ENCODE measurements at regions not wholly inside any gene's neighbourhood (a gene's known extent, or its start where the extent isn't known, plus 50 kb on each side); places are given as distances from the start of the nearest gene placed in this dataset.

GRCh38 chr7:110130669-110131068 lies 960.3 kb upstream of the LRRN3 start:
- Histone ChIP-seq H3K9me3 (no peaks in the 10 kb centered on the region), H3K4me1 (no peaks in the 10 kb centered on the region), H3K4me3 (no peak overlapping the region), H3K27me3 (no peaks in the 10 kb centered on the region), H3K27ac (no peak overlapping the region), H3K36me3 (no peaks in the 10 kb centered on the region)
- TF ChIP-seq CTCF (IDR thresholded peaks at IDR 0.05) = no peak
- intact Hi-C loops (cut with DNase I) = no loop called here
- DNase-seq (ENCODE audit: low spot score in 2 of 2) = no peak

- no peaks in the 10 kb centered on the region for H3K4me1 ChIP-seq
- no peak for DNase-seq (ENCODE audit: low spot score in 2 of 2)
- intact Hi-C loops (cut with DNase I) = no loop called here
- H3K36me3 ChIP-seq = no peaks in the 10 kb centered on the region
- no peak overlapping the region for H3K4me3 ChIP-seq
- TF ChIP-seq CTCF (IDR thresholded peaks at IDR 0.05) = no peak
- no peak overlapping the region for H3K27ac ChIP-seq
- no peaks in the 10 kb centered on the region for H3K27me3 ChIP-seq
- no peaks in the 10 kb centered on the region for H3K9me3 ChIP-seq
Measured at GRCh38 chr7:110131344-110131743, 959.6 kb upstream of the LRRN3 start.

GRCh38 chr7:110139056-110139455 lies 951.9 kb upstream of the LRRN3 start:
- no peaks in the 10 kb centered on the region for H3K27me3 ChIP-seq
- no peak overlapping the region for H3K27ac ChIP-seq
- no peaks in the 10 kb centered on the region for H3K36me3 ChIP-seq
- DNase-seq (ENCODE audit: low spot score in 2 of 2) = no peak
- no peak for TF ChIP-seq CTCF (IDR thresholded peaks at IDR 0.05)
- intact Hi-C loops (cut with DNase I) = no loop called here
- no peaks in the 10 kb centered on the region for H3K4me1 ChIP-seq
- H3K4me3 ChIP-seq = no peak overlapping the region
- no peaks in the 10 kb centered on the region for H3K9me3 ChIP-seq

GRCh38 chr7:110142939-110143526 lies 947.9 kb upstream of the LRRN3 start:
- Histone ChIP-seq H3K27me3 (no peaks in the 10 kb centered on the region), H3K4me3 (no peak overlapping the region), H3K9me3 (no peaks in the 10 kb centered on the region), H3K4me1 (no peaks in the 10 kb centered on the region), H3K27ac (no peak overlapping the region), H3K36me3 (no peaks in the 10 kb centered on the region)
- DNase-seq (ENCODE audit: low spot score in 2 of 2) = no peak
- intact Hi-C loops (cut with DNase I) = no loop called here
- TF ChIP-seq CTCF (IDR thresholded peaks at IDR 0.05) = no peak

GRCh38 chr7:110144599-110144998 lies 946.3 kb upstream of the LRRN3 start:
- intact Hi-C loops (cut with DNase I) = no loop called here

More at GRCh38 chr7:110144599-110144998, 946.3 kb upstream of the LRRN3 start:
- Histone ChIP-seq H3K4me1 (no peaks in the 10 kb centered on the region), H3K27ac (no peak overlapping the region), H3K9me3 (no peaks in the 10 kb centered on the region), H3K36me3 (no peaks in the 10 kb centered on the region), H3K27me3 (no peaks in the 10 kb centered on the region), H3K4me3 (no peak overlapping the region)
- no peak for DNase-seq (ENCODE audit: low spot score in 2 of 2)
- TF ChIP-seq CTCF (IDR thresholded peaks at IDR 0.05) = no peak

Data from ascending aorta (tissue), 2 donors.